ENCODE measurements at regions not wholly inside any gene's neighbourhood (a gene's known extent, or its start where the extent isn't known, plus 50 kb on each side); places are given as distances from the start of the nearest gene placed in this dataset.

- no TSS peak for BruUV-seq (replicated peaks)
- ATAC-seq (no peak), DNase-seq (no peak)
- Histone ChIP-seq H4K20me1 (ENCODE audit: low read length) (no peaks in the 10 kb centered on the region), H3K79me2 (ENCODE audit: low read length) (no peaks in the 10 kb centered on the region), H3K27ac (ENCODE audit: low read length) (no peak overlapping the region), H3K9me2 (replicated peaks; ENCODE audit: low read length) (no peaks in the 10 kb centered on the region), H3K36me3 (ENCODE audit: low read depth, low read length) (no peaks in the 10 kb centered on the region), H3K4me3 (ENCODE audit: low read length) (no peak overlapping the region), H3K9ac (ENCODE audit: low read length) (no peak overlapping the region), H3K4me2 (ENCODE audit: low read length) (no peak overlapping the region), H3K27me3 (ENCODE audit: low read length) (no peaks in the 10 kb centered on the region), H3K4me1 (ENCODE audit: insufficient read depth, low read length) (no peaks in the 10 kb centered on the region; the same call in 1 of the 2 replicates), H3K9me3 (ENCODE audit: low read length) (no peaks in the 10 kb centered on the region), H3F3A (ENCODE audit: low read length, unreplicated experiment) (no peaks in the 10 kb centered on the region), H2AFZ (ENCODE audit: low read length) (no peak overlapping the region)
- intact Hi-C loops (cut with micrococcal nuclease), result no loop called here
- CTCF ChIA-PET, result no interaction called here
- POLR2A ChIA-PET (ENCODE audit: unreplicated experiment), result no interaction called here
- TF ChIP-seq CTCF (conservative IDR thresholded peaks at IDR 0.05; ENCODE audit: low read depth, low read length), result no peak
These were observed 137.6 kb downstream of the AKAP11 start for GRCh38 chr13:42409551-42409950.

GRCh38 chr13:42412812-42413483 lies 141.0 kb downstream of the AKAP11 start:
- DNase-seq (no peak), ATAC-seq (no peak)
- Histone ChIP-seq H3F3A (ENCODE audit: low read length, unreplicated experiment) (no peaks in the 10 kb centered on the region), H3K27me3 (ENCODE audit: low read length) (no peaks in the 10 kb centered on the region), H4K20me1 (ENCODE audit: low read length) (no peaks in the 10 kb centered on the region), H3K36me3 (ENCODE audit: low read depth, low read length) (no peaks in the 10 kb centered on the region), H2AFZ (ENCODE audit: low read length) (no peak overlapping the region), H3K9ac (ENCODE audit: low read length) (no peak overlapping the region), H3K4me3 (ENCODE audit: low read length) (no peak overlapping the region), H3K9me3 (ENCODE audit: low read length) (no peaks in the 10 kb centered on the region), H3K9me2 (replicated peaks; ENCODE audit: low read length) (no peaks in the 10 kb centered on the region), H3K79me2 (ENCODE audit: low read length) (no peaks in the 10 kb centered on the region), H3K27ac (ENCODE audit: low read length) (no peak overlapping the region), H3K4me1 (ENCODE audit: insufficient read depth, low read length) (no peaks in the 10 kb centered on the region), H3K4me2 (ENCODE audit: low read length) (no peak overlapping the region)
- BruUV-seq (replicated peaks), result no TSS peak
- ChIA-PET POLR2A (ENCODE audit: unreplicated experiment) (no interaction called here), CTCF (no interaction called here)
- no peak for TF ChIP-seq EZH2phosphoT487 (IDR thresholded peaks at IDR 0.05; ENCODE audit: borderline replicate concordance, low read length)
- TF ChIP-seq CTCF (conservative IDR thresholded peaks at IDR 0.05; ENCODE audit: low read depth, low read length), result no peak
- no peak for TF ChIP-seq EZH2 (IDR thresholded peaks at IDR 0.05; ENCODE audit: low read length, unreplicated experiment)
- intact Hi-C loops (cut with micrococcal nuclease), result no loop called here

- POLR2A ChIA-PET (ENCODE audit: unreplicated experiment), result no interaction called here
- H3K4me1 ChIP-seq (ENCODE audit: insufficient read depth, low read length), result no peaks in the 10 kb centered on the region
- intact Hi-C loops (cut with micrococcal nuclease), result no loop called here
- no peak overlapping the region for H3K4me2 ChIP-seq (ENCODE audit: low read length)
- no peaks in the 10 kb centered on the region for H3K9me3 ChIP-seq (ENCODE audit: low read length)
- H3K4me3 ChIP-seq (ENCODE audit: low read length), result no peak overlapping the region
- TF ChIP-seq EZH2 (IDR thresholded peaks at IDR 0.05; ENCODE audit: low read length, unreplicated experiment) (no peak), CTCF (conservative IDR thresholded peaks at IDR 0.05; ENCODE audit: low read depth, low read length) (no peak), EZH2phosphoT487 (IDR thresholded peaks at IDR 0.05; ENCODE audit: borderline replicate concordance, low read length) (no peak)
- no peak overlapping the region for H3K9ac ChIP-seq (ENCODE audit: low read length)
- H3F3A ChIP-seq (ENCODE audit: low read length, unreplicated experiment), result no peaks in the 10 kb centered on the region
- no peaks in the 10 kb centered on the region for H3K9me2 ChIP-seq (replicated peaks; ENCODE audit: low read length)
- ATAC-seq (no peak), DNase-seq (no peak)
- H2AFZ ChIP-seq (ENCODE audit: low read length), result no peak overlapping the region
- H3K79me2 ChIP-seq (ENCODE audit: low read length), result no peaks in the 10 kb centered on the region
- H4K20me1 ChIP-seq (ENCODE audit: low read length), result no peaks in the 10 kb centered on the region
- no peaks in the 10 kb centered on the region for H3K36me3 ChIP-seq (ENCODE audit: low read depth, low read length)
- CTCF ChIA-PET, result no interaction called here
- no peaks in the 10 kb centered on the region for H3K27me3 ChIP-seq (ENCODE audit: low read length)
- no peak overlapping the region for H3K27ac ChIP-seq (ENCODE audit: low read length)
- no TSS peak for BruUV-seq (replicated peaks)
These were observed 141.5 kb downstream of the AKAP11 start for GRCh38 chr13:42413484-42413815.
